Smooth muscle cell of the brain vasculature (primary cell): ENCODE measurements at regions not wholly inside any gene's neighbourhood (a gene's known extent, or its start where the extent isn't known, plus 50 kb on each side); places are given as distances from the start of the nearest gene placed in this dataset.

Experiments
- DNase-seq: peaks from one replicate; pipeline ENCODE4 v3.0.0-alpha.2; 2012; ENCODE audit warnings: low read depth, low spot score

DNA sequence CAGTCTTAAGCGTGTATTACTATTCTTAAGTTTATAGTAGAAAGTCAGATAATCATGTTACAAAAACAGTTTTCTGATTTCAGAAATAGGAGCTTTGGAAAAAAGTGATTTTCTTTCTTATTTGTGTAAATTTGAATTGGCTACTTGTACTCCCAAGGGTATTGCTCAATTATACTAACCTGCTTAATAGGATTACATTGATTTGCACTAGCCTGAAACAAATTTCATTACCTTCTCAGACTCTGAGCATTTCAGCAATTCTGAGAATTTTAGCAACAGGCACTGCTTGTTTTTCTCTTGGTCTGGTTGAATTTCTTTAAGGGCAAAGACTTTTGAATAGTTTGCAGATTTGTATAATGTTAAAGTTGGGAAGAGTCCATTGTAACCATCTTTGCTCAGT lies 87.2 kb upstream of the NXPH2 start:
- DNase-seq, result no peak

DNA sequence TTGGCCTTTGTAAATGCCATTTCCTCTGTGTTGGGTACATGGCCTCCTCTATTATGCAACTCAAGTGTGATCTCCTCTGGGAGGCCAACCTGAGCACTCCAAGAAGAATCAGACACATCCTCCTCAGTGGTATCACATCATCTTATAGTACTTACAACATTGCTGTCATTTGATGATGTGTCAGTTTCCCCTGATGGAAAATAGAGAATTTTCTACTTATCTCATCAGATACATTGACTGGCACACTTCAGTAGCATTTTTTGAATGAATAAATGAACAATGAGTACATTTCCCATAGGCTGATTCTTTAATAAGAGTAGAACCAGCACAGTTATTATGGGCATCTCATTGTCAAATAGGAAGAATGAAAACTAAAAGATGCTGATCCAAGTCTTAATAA lies 86.6 kb upstream of the NXPH2 start:
- no peak for DNase-seq

DNA sequence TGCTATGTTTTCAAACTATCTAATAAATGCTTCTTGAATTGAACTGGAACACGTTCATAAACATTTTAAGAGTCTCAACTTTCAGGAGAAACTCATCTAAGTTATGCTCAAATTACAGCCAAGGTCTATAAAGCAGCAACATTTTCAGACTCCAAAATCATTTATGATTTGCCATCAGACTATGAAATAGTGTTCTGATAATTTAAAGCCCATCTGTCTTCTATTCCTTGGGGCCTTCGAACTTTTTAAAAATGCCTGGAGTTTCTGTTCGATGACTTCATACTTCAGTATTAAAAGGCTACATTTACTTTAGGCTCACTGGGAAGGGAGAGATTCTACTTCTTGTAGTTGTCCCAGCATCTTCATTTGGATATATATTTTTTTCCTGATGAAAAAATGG lies 73.6 kb upstream of the NXPH2 start:
- no peak for DNase-seq

DNA sequence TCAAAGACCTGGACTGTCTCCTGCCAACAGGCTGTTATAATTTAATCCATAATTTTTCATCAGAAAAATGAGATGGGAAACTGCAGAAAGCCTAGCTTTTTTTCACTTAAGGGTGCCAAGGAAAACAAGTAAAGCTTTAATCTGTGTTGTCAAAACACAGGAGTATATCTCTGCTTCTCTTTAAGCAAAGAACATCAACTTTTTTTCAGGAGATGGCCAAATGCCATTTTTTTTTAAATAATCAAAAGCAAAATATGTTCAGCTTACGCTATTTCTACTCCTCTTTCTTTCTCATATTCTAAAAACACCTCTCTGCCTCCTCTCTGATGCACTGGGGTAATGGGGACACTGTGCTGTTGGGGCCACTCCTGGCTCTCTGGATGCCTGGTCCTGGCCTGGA lies 73.1 kb upstream of the NXPH2 start:
- no peak for DNase-seq

DNA sequence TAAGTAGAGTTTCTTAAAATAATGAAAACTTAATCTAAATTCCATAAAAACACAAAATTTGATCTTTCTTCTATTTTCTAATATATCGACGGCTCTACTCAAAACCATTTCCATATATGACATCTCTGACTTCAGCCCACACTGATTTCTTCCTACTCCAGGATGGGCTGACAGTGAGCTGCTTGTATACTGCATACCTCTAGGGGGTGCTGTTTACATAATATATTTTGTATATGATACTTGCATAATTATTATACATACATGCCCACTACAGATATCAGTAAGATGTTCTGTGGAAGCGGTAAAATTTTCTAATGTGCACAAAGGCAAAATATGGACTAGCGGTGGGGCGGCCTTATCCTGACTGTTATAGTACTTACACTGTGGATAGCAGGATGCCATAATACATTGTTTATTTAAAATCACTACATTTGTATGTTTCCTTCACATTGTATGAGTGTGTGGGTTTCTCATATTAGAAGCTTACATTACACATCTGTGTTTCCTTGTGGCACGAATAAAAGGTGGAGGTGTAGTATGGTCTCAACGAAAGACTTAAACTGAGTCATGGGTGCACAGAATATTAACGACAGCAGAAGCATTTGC lies 66.1 kb upstream of the NXPH2 start:
- peak; percentile 3 for DNase-seq

DNA sequence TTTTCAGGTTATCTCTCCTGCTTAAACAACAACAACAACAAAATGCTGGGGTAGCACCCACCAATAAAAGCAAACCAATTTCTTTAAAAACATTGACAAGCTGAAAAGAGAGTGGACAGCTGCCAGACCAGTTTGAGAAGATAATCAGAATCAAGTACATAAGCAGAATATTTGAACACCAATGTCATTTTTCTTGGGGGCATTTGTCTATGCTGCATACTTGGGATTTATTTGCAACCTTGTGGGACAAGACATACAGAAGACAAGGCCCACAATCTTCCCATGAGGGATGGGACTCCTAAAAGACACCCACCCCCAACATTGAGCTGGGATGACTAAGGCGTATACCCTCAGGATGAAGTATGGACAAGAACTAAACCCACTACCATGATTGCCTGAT lies 62.2 kb upstream of the NXPH2 start:
- no peak for DNase-seq

DNA sequence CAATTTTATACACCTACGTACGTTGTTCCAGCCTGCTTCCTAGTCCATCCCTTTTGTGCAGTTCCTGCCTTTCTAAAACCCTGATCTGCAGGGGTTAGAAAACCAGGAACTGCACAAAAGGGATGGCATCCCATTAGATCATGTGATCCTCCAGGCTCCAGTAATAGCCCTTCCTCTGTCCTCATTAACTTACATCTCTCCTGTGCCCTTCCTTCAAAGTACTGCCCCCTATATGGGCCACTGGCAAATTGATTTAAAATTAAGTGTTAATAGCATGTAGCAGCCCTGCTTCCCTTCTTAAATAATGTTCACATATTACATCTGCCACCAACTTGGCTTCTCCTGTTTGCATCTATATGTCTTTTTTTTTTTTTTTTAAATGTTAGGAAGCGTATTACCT lies 61.3 kb upstream of the NXPH2 start:
- DNase-seq, result no peak

DNA sequence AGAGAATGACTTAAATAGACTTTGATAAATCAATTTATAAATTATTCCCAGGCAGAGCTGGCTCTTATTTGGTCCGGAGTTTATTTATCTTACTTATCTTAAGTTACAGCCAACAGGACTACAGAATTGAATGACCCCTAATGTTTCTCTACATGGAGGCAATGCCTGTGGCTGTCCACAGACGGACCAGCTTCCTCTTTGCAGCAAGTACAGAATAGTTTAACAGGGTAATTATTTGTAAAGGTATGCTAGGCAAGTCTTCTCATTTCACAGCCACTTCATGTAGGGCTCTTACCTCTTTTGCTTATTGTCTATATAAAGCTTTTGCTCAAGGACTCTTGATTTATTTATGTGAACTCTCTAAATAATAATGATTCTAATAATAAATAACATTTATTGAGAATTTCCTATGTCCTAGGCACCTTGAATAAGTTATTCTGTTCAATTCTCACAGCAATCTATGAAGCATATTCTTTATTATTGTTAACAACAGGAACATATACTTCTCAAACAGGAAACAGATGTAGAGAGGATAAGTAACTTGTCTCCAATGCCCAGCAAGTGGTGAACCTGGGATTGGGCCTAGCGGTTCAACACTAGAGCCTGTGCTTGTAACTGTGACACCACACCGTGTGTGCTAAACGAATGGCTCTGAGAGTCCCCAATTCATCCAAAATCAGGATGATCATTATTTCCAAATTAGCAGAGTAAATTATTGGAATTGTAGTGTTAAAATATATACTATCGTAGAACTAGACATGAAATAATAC lies 58.8 kb upstream of the NXPH2 start:
- DNase-seq, result no peak

DNA sequence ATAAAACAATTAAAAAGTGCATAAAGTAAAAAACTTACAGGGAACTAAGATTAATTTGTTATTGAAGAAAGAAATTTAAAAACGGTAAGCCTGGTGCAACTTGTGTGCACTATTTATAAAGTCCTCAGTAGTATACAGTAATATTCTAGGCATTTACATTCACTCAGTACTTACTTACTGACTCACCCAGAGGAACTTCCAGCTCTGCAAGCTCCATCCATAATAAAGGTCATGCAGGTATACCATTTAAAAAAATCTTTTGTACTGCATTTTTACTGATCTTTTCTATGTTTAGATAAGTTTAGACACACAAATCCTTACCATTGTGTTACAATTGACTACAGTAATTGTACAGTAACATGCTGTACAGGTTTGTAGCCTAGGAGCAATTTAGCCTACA lies 51.5 kb upstream of the NXPH2 start:
- DNase-seq, result no peak

DNA sequence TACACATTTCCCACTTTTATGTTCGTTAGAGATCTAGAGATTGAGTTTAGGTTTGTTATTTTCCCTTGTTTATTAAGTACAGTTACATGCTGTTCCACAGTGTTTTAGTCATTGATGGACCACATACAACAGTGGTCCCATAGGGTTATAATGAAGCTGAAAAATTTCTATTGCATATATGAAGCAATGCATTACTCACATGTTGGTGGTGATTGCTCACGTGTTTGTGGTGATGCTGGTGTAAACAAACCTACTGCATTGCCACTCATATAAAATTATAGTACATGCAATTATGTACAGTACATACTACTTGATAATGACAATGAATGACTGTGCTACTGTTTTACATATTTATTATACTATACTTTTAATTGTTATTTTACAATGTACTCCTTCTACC lies 51.0 kb upstream of the NXPH2 start:
- DNase-seq, result no peak

DNA sequence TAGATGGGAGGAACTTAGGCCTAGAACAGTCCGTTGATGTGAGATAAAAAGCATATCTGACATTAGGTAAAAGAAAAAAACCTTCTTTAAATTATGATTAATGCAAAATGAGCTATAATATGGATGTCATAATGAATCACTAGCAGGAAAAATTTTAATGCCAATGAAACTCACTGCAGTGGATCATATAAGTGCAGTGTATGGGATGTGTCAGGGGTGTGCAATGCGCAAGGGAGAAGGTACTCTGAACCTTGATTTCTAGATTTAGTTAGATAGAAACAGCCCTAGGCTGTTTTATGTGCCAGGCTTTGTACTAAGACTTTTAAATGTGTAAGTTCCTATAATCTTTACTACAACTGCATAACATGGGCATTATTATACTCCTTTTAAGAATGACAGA lies 50.4 kb upstream of the NXPH2 start:
- no peak for DNase-seq
